NCI-H128 (cell line): ENCODE measurements at regions not wholly inside any gene's neighbourhood (a gene's known extent, or its start where the extent isn't known, plus 50 kb on each side); places are given as distances from the start of the nearest gene placed in this dataset.
"Not testable (repeated sequence)": the region's sequence is repeated elsewhere in the genome, so short reads cannot be mapped to it uniquely, and the experiment has no call there.

Source experiments
- DNase-seq: peaks from one replicate; lab custom pipeline; 2025; ENCODE audit not compliant: unreplicated experiment; lab: John Stamatoyannopoulos, UW

DNA sequence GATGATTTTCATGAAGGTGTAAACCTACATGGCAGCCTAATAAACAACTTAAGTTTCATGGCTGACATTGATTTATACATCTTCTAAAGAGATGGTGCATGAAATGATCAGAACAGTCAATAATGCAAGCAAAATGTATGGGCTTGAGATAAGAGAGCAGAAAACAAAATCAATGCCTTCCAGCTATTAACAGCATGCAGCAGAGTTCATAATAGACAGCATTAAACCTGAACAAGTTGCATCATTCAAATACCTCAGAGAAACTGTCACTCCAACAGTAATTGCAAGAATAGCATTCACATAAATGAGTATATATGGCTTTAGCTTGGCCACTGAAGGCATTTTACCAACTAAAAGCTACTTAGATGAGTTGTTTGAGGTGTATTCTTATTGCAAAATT, 319.6 kb upstream of the ARID1B start:
- DNase-seq = no peak

- DNase-seq = no peak
These were observed 321.3 kb upstream of the ARID1B start for GRCh38 chr6:156455847-156456246.

DNA sequence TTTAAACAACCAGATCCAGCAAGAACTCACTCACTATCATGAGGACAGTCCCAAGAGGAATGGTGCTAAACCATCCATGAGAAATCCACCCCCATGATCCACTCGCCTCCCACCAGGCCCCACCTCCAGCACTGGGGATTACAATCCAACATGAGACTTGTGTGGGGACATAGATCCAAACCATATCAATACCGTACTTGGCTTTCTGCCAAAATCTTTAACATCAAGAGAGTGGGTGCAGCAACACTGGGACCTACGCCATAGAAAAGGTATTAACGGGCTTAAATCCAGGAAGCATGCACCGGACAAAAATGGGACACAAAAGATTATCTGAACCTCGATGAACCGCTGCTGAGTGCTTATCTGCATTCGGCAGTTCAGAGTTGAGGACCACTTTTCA, 322.3 kb upstream of the ARID1B start:
- no peak for DNase-seq

- no peak for DNase-seq
These were observed 325.5 kb upstream of the ARID1B start for GRCh38 chr6:156451726-156452125.

- DNase-seq = no peak
These were observed 326.1 kb upstream of the ARID1B start for GRCh38 chr6:156451088-156451487.

GRCh38 chr6:156450421-156450820, 326.8 kb upstream of the ARID1B start:
- no peak for DNase-seq

- DNase-seq = no peak
These were observed 327.6 kb upstream of the ARID1B start for GRCh38 chr6:156449569-156449968.

- no peak for DNase-seq
These were observed 328.1 kb upstream of the ARID1B start for GRCh38 chr6:156449128-156449527.

DNA sequence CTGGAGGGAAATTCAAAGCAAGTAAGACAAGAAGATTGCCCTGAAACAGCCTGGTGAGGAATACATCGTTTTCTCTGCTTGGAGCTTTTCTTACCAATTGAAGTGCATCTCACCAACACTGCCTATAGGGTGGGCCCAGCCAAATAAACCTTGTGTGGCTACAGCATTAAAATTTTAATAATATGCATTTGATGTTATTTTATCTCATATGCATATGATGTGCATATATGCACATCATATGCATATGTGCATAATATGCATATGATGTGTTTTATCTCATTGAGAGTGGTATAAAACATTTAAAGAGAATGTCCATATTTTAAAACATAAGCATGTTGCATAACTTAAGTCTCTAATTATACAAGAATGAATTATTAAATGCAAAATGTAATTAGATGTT, 328.6 kb upstream of the ARID1B start:
- no peak for DNase-seq

GRCh38 chr6:156440688-156441087, 336.5 kb upstream of the ARID1B start:
- DNase-seq = no peak

DNA sequence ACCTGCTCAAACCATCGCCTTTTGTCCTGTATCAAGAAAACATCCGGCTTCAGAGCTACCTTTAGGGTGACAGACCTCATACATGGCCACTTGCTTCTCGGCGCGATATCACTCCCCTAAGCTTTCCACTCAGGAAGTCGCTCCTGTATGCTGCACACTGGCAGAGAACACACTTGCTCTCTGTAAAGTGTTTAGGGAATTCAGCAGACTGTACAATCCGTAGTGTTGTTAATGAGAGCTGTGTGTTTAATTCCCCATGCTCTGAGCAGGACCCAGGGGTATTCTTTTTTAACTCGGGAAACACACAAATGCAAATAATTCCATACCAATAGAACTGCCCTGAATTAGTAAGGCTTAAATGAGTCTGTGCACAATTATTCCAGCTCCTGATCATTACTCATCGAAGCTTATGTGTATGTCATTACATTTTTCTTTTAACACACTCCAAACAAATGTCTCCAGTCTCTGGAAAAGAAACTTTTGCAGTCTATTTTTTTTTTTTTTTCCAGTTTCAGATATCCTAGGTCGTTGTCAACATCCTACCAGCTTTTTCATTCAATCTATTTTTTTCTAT, 338.7 kb upstream of the ARID1B start:
- DNase-seq = no peak

- no peak for DNase-seq
These were observed 339.9 kb upstream of the ARID1B start for GRCh38 chr6:156437121-156437879.

DNA sequence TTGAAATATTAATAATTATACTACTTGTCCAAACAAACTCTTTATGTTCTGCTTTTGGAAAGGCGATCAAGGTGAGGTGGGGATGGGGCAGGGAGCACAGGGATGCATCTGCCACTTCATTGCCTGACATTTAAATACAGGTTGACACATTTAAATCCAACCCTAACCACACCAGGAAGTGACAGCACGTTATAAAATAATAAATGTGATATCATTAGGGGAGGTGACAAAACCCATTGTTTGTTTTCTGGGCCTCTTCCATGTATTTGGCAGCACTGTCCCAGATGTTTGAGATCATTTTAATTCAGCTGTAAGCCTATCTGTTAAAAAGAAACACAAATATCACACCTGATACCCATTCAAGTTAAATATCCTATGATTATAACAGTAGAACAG, 342.4 kb upstream of the ARID1B start:
- DNase-seq = no peak

DNA sequence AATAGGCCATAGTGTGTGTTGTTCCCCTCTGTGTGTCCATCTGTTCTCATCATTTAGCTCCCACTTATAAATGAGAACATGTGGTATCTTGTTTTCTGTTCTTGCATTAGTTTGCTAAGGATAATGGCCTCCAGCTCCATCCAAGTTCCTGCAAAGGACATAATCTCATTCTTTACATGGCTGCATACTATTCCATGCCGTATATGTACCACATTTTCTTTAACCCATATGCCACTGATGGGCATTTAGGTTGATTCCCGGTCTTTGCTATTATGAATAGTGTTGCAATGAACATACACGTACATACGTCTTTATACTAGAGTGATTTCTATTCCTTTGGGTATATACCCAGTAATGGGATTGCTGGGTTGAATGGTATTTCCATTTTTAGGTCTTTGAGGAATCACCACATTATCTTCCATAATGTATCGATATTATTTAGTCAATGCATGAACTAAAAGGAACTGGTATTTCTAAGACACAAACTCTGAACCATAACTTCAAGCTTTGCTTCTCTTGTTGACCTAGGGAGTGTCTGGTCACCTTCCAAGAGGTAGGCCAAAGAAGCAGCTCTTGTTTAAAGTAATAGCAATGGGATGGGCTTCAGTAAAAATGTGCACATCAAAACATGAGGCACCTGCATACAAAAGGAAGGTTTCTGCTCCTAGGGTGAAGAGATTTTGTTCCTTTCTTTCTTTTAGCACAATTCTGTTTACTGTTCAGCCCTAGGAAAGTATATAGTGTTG, 343.0 kb upstream of the ARID1B start:
- DNase-seq = no peak

- no peak for DNase-seq
These were observed 344.6 kb upstream of the ARID1B start for GRCh38 chr6:156432543-156432942.

- no peak for DNase-seq
These were observed 346.8 kb upstream of the ARID1B start for GRCh38 chr6:156430386-156430785.

DNA sequence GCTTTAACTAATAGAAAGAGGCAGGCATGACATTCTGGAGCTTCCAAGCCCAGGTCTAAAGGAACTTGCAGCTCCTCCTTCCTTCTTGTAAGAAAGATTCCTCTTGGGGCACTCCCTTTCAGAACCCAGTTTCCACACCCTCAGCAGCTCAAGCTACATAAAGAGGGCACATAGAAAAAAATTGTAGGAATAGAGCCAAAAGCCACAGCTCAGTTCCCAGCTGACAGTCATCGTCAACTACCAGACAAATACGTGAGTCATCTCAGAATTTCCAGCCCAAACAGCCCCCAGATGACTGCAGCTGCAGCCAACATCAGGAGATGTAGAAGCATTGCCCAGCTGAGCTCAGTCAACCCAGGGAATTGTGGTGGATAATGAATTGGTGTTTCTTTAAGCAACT, 349.8 kb upstream of the ARID1B start:
- no peak for DNase-seq

GRCh38 chr6:156425359-156426020, 351.7 kb upstream of the ARID1B start:
- DNase-seq = no peak

GRCh38 chr6:156423829-156424228, 353.3 kb upstream of the ARID1B start:
- no peak for DNase-seq

DNA sequence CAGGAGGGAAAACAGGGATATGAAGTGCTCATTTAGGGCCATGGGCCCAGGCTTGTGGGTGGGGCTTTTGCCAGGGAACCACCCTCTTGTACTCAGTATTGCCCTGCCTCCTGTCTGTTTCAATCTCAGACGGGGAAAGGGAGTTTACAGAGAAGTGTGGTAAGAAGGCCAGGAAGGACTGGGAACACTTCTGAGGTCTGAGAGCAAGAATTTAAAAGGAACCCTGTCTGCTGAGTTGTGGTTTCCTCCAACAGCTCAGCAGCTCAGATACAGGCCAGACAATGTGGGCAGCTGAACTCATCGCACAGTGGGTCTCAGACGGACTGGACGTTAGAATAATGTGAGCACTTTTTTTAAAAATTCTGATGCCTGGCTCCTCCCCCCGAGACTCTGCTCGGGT, 354.1 kb upstream of the ARID1B start:
- no peak for DNase-seq

DNA sequence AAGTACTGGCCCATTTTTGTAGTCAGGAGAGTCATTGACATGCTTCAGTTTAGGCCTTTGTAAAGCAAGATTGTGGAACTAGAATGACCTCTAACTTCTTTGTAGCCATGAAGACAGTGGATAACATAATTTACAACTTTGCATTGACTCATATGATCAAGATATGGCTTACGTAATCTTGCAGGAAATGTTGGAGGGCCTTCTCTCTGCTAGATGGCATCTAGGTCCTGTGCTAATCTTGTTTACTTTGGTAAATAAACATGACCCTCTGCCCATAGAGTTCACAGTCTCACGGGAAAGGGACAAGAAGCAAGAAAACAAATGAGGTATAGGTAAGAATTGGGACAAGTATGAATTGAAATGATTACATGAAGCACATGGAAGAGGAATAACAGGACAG, 355.2 kb upstream of the ARID1B start:
- no peak for DNase-seq

GRCh38 chr6:156421301-156421700, 355.9 kb upstream of the ARID1B start:
- DNase-seq = not testable (repeated sequence)
